Stomach (tissue), 8 donors: ENCODE measurements at regions not wholly inside any gene's neighbourhood (a gene's known extent, or its start where the extent isn't known, plus 50 kb on each side); places are given as distances from the start of the nearest gene placed in this dataset.
"Not testable (repeated sequence)": the region's sequence is repeated elsewhere in the genome, so short reads cannot be mapped to it uniquely, and the experiment has no call there.

ENCODE experiments used
- DNase-seq, 2 donors: peaks; one replicate each; pipeline versions ENCODE4 v3.0.0 to v3.0.0-alpha.2; 2013 to 2019
- H3K27ac ChIP-seq, 5 donors: fragments of 200-600 bp in 4 of 5; sonication (generic) in 4 of 5; one replicate each; pipeline ENCODE4 v1.5.1; 2013 to 2019; ENCODE audit warnings: mild to moderate bottlenecking in 1 of 5, moderate library complexity in 1 of 5
- H3K27me3 ChIP-seq, 3 donors: fragments of 200-600 bp; sonication (generic); one replicate each; pipeline ENCODE4 v1.5.1; 2017 to 2019; ENCODE audit warnings: mixed run types in 1 of 3
- H3K36me3 ChIP-seq, 4 donors: fragments of 200-600 bp; sonication (generic); 1 replicate in 3 of 4; 2 replicates in 1 of 4; pipeline ENCODE4 v1.5.1; 2016 to 2019
- H3K4me1 ChIP-seq, 4 donors: fragments of 200-600 bp; sonication (generic); one replicate each; pipeline ENCODE4 v1.5.1; 2016 to 2019
- H3K4me3 ChIP-seq, 4 donors: fragments of 200-600 bp; sonication (generic) in 3 of 4; one replicate each; pipeline ENCODE4 v1.5.1; 2016 to 2019; ENCODE audit warnings: mild to moderate bottlenecking in 1 of 4
- H3K9me3 ChIP-seq, 4 donors: fragments of 200-600 bp; sonication (generic); one replicate each; pipeline ENCODE4 v1.5.1; 2016 to 2019
- EP300 ChIP-seq: sonication (generic); formaldehyde crosslinking; IDR thresholded peaks from one replicate; pipeline ENCODE4 v1.6.1; 2017; ENCODE audit warnings: antibody characterized with exemption
- POLR2A ChIP-seq, 4 donors: fragments of 450-650 bp; IDR thresholded peaks; one replicate each; pipeline ENCODE4 v1.6.1; 2016; ENCODE audit warnings: antibody characterized with exemption in 4 of 4, control low read depth in 2 of 4, mild to moderate bottlenecking in 1 of 4, moderate library complexity in 1 of 4
- POLR2AphosphoS5 ChIP-seq, 3 donors: sonication (generic); formaldehyde crosslinking; IDR thresholded peaks; one replicate each; pipeline ENCODE4 v1.6.1; 2016; ENCODE audit warnings: antibody characterized with exemption in 3 of 3
- WGBS, 5 donors: extraction: QIAGEN DNeasy Blood & Tissue Kit in 3 of 5; methylation state at CpG; one replicate each; pipeline versions ENCODE4 v1.1.5 to v1.1.7; 2013 to 2018; 5-methylcytosine and 5-hydroxymethylcytosine counted together
- intact Hi-C: fragments of 100-400 bp; cut with DNase I; formaldehyde crosslinking; loops from one replicate; pipeline ENCODE4 v1.15.1; 2023; ENCODE audit warnings: low total_unique reads
- TF ChIP-seq, protein P1 (sequence below), 7 experiments: fragments of 450-650 bp in 4 of 7; fragments of 200-600 bp in 3 of 7; sonication (generic) in 3 of 7; IDR thresholded peaks; one replicate each; pipeline ENCODE4 v1.5.1; 2016 to 2019; ENCODE audit warnings: antibody characterized with exemption in 7 of 7, control low read depth in 2 of 7, mild to moderate bottlenecking in 1 of 7
- donor health status: healthy with polysubstance abuse.
- donor health status: Bipolar disorder and iron deficiency.
- donor health status: healthy.

DNA sequence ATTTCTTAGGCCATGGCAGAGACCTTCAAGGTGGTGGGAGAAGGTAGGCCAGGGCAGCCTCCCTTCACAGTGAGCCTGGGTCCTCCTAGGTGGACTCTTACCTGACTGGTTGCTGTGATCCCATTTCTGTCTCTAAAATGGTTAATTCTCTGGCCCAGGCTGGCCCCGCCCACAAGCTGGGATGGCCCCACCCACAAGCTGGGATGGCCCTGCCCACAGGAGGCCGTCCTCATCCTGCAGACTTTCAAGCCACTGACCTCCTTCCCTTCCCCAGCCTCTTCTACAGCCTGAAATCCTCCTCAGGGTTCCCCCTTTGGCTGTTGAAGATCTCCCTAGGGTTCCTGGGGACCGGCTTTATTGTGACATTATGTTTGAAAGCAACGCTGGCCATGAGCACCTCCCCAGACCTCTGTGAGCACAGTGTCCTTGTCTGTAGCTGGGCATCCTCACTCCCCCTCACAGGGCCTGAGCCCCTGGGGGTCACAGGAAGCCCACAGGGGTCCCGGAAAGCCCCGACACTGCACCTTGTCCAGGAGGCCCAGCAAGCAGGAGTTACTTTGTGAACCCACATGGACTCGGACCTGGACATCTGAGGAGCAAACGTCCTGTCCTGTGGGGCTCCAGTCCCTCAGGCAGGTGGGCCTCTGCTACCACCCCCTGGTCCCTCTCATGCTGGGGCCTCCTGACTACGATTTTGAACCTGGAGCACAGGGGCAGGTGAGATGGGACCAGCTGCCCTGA is 621.7 kb downstream of the MATN1 start:
- Histone ChIP-seq H3K9me3 (no peaks in the 10 kb centered on the region), H3K27ac (no peak overlapping the region), H3K27me3 (peaks cover 0 to 71% (median 9%) of the 10 kb centered on the region in 3 donors), H3K36me3 (no peaks in the 10 kb centered on the region), H3K4me3 (no peak overlapping the region), H3K4me1 (no peaks in the 10 kb centered on the region)
- no peak for TF ChIP-seq EP300
- TF ChIP-seq, protein P1, sequence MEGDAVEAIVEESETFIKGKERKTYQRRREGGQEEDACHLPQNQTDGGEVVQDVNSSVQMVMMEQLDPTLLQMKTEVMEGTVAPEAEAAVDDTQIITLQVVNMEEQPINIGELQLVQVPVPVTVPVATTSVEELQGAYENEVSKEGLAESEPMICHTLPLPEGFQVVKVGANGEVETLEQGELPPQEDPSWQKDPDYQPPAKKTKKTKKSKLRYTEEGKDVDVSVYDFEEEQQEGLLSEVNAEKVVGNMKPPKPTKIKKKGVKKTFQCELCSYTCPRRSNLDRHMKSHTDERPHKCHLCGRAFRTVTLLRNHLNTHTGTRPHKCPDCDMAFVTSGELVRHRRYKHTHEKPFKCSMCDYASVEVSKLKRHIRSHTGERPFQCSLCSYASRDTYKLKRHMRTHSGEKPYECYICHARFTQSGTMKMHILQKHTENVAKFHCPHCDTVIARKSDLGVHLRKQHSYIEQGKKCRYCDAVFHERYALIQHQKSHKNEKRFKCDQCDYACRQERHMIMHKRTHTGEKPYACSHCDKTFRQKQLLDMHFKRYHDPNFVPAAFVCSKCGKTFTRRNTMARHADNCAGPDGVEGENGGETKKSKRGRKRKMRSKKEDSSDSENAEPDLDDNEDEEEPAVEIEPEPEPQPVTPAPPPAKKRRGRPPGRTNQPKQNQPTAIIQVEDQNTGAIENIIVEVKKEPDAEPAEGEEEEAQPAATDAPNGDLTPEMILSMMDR (IDR thresholded peaks at IDR 0.05): no peak
- no peak for TF ChIP-seq POLR2A (IDR thresholded peaks at IDR 0.05)
- no peak for TF ChIP-seq POLR2AphosphoS5 (IDR thresholded peaks at IDR 0.05)
- no peak for DNase-seq
- intact Hi-C loops: no loop called here
- WGBS, 5 donors: 38 to 60% (median 45%) methylated on average over 7 to 9 of the region's 9 CpGs

- Histone ChIP-seq H3K27ac (no peak overlapping the region), H3K9me3 (no peaks in the 10 kb centered on the region), H3K4me1 (no peaks in the 10 kb centered on the region), H3K4me3 (no peak overlapping the region), H3K36me3 (no peaks in the 10 kb centered on the region), H3K27me3 (peaks cover 0 to 66% (median 4%) of the 10 kb centered on the region in 3 donors)
- 36 to 50% (median 42%) methylated on average over 8 of the region's 8 CpGs for WGBS, 5 donors
- DNase-seq: no peak
- intact Hi-C loops: no loop called here
- TF ChIP-seq POLR2A (IDR thresholded peaks at IDR 0.05): no peak
- TF ChIP-seq EP300: no peak
These were observed 622.4 kb downstream of the MATN1 start for GRCh38 chr1:30101016-30101415.

- intact Hi-C loops: no loop called here
- no peak overlapping the region for H3K27ac ChIP-seq
- TF ChIP-seq EP300 (no peak), POLR2A (IDR thresholded peaks at IDR 0.05) (no peak), POLR2AphosphoS5 (IDR thresholded peaks at IDR 0.05) (no peak)
- TF ChIP-seq, protein P1 (IDR thresholded peaks at IDR 0.05): no peak
- WGBS, 5 donors: 50 to 56% (median 52%) methylated on average over 3 to 4 of the region's 4 CpGs
- peaks cover 0 to 67% (median 4%) of the 10 kb centered on the region in 3 donors for H3K27me3 ChIP-seq
- DNase-seq: no peak
- H3K4me3 ChIP-seq: no peak overlapping the region
- H3K36me3 ChIP-seq: no peaks in the 10 kb centered on the region
- H3K9me3 ChIP-seq: no peaks in the 10 kb centered on the region
- no peaks in the 10 kb centered on the region for H3K4me1 ChIP-seq
These were observed 622.9 kb downstream of the MATN1 start for GRCh38 chr1:30100524-30100862.

DNA sequence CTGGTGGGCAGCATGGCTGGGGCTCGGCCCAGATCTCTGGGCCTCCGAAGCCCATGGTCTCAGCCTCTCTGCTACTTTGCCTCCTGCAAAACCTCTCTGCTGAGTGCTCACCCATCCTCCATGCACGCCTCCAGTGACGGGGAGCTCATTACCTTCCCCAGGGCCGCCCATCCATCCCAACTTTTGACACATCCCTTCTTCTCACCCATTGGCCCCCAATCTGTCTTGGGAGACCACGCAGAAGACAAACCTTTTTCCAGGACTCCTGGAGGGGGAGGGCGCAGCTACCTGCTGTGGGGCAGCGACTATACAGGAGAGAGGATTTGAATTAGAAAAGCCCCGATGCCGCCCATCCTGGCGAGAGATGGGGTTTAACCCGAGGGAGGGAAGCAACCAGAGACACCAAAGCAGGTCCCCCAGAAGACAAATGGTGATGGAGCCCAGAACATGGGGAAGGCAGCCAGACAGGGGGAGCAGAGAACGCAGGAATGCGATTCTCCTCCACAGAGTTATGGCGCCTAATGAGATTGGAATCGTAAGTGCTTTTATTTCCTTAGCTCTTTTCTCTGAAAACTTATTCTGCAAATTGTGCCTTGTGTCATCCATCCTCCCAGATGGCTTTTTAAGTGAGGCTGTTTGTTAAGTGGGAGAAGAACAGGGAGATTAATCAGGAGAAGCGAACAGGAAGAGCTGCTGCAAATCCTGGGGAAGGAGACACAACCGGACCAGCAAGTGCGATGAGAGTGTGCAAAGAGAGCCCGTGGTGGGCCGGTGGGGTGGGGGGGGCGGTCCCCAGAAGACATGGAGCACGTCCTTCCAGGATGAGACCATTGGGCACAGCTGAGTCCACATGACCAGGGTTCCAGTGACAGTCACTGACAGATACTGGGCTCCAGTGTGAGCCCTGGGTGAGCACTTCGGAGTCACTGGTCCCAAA is 623.5 kb downstream of the MATN1 start:
- Histone ChIP-seq H3K4me3 (no peak overlapping the region), H3K27ac (no peak overlapping the region), H3K36me3 (no peaks in the 10 kb centered on the region), H3K9me3 (no peaks in the 10 kb centered on the region), H3K4me1 (no peaks in the 10 kb centered on the region), H3K27me3 (peaks cover 0 to 66% (median 4%) of the 10 kb centered on the region in 3 donors)
- TF ChIP-seq POLR2A (IDR thresholded peaks at IDR 0.05) (no peak), EP300 (no peak), POLR2AphosphoS5 (IDR thresholded peaks at IDR 0.05) (no peak)
- TF ChIP-seq, protein P1 (IDR thresholded peaks at IDR 0.05): no peak
- 58 to 72% (median 68%) methylated on average over 24 of the region's 24 CpGs for WGBS, 5 donors
- peak in 1 of 2 donors; percentile 41 for DNase-seq
- intact Hi-C loops: no loop called here

GRCh38 chr1:30097851-30098250 is 625.5 kb downstream of the MATN1 start:
- H3K4me3 ChIP-seq, H3K36me3 ChIP-seq, H3K27ac ChIP-seq, H3K4me1 ChIP-seq, intact Hi-C loops, DNase-seq: not testable (repeated sequence)
- 77 to 86% (median 85%) methylated on average over 3 of the region's 3 CpGs for WGBS, 5 donors
- H3K27me3 ChIP-seq: peaks cover 0 to 46% (median 4%) of the 10 kb centered on the region in 3 donors
- H3K9me3 ChIP-seq: peaks cover 4 to 15% (median 10%) of the 10 kb centered on the region in 4 donors
